ENCODE measurements at regions not wholly inside any gene's neighbourhood (a gene's known extent, or its start where the extent isn't known, plus 50 kb on each side); places are given as distances from the start of the nearest gene placed in this dataset.
A peak's percentile ranks its signal among the peaks of the same experiment; 100 is the strongest.

- Histone ChIP-seq H3K4me3 (no peak overlapping the region), H3K27ac (replicated peaks) (peak overlapping the region; percentile 86), H3K36me3 (no peaks in the 10 kb centered on the region), H3K27me3 (ENCODE audit: low read depth) (no peaks in the 10 kb centered on the region), H3K4me1 (peaks cover 22% of the 10 kb centered on the region), H3K9me3 (replicated peaks) (peaks cover 13% of the 10 kb centered on the region)
- TF ChIP-seq, protein P1, sequence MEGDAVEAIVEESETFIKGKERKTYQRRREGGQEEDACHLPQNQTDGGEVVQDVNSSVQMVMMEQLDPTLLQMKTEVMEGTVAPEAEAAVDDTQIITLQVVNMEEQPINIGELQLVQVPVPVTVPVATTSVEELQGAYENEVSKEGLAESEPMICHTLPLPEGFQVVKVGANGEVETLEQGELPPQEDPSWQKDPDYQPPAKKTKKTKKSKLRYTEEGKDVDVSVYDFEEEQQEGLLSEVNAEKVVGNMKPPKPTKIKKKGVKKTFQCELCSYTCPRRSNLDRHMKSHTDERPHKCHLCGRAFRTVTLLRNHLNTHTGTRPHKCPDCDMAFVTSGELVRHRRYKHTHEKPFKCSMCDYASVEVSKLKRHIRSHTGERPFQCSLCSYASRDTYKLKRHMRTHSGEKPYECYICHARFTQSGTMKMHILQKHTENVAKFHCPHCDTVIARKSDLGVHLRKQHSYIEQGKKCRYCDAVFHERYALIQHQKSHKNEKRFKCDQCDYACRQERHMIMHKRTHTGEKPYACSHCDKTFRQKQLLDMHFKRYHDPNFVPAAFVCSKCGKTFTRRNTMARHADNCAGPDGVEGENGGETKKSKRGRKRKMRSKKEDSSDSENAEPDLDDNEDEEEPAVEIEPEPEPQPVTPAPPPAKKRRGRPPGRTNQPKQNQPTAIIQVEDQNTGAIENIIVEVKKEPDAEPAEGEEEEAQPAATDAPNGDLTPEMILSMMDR (IDR thresholded peaks at IDR 0.05; ENCODE audit: borderline replicate concordance), result no peak
- no peak for DNase-seq
- intact Hi-C loops (cut with micrococcal nuclease), result no loop called here
Measured at GRCh38 chr5:158430166-158430797, 571.3 kb upstream of the CLINT1 start.

- Histone ChIP-seq H3K27ac (replicated peaks) (peak overlapping the region; percentile 86), H3K4me1 (peaks cover 22% of the 10 kb centered on the region), H3K36me3 (no peaks in the 10 kb centered on the region), H3K4me3 (no peak overlapping the region), H3K27me3 (ENCODE audit: low read depth) (no peaks in the 10 kb centered on the region), H3K9me3 (replicated peaks) (peaks cover 13% of the 10 kb centered on the region)
- intact Hi-C loops (cut with micrococcal nuclease), result no loop called here
- DNase-seq, result no peak
- TF ChIP-seq, protein P1 (IDR thresholded peaks at IDR 0.05; ENCODE audit: borderline replicate concordance), result no peak
Measured at GRCh38 chr5:158429564-158429963, 570.6 kb upstream of the CLINT1 start.

- TF ChIP-seq, protein P1 (IDR thresholded peaks at IDR 0.05; ENCODE audit: borderline replicate concordance), result no peak
- H3K27ac ChIP-seq (replicated peaks), result peak overlapping the region; percentile 89
- no peak overlapping the region for H3K4me3 ChIP-seq
- no peaks in the 10 kb centered on the region for H3K36me3 ChIP-seq
- peaks cover 33% of the 10 kb centered on the region for H3K4me1 ChIP-seq
- no peak for DNase-seq
- H3K9me3 ChIP-seq (replicated peaks), result no peaks in the 10 kb centered on the region
- intact Hi-C loops (cut with micrococcal nuclease), result no loop called here
- no peaks in the 10 kb centered on the region for H3K27me3 ChIP-seq (ENCODE audit: low read depth)
Measured at GRCh38 chr5:158423623-158424200, 564.8 kb upstream of the CLINT1 start.

DNA sequence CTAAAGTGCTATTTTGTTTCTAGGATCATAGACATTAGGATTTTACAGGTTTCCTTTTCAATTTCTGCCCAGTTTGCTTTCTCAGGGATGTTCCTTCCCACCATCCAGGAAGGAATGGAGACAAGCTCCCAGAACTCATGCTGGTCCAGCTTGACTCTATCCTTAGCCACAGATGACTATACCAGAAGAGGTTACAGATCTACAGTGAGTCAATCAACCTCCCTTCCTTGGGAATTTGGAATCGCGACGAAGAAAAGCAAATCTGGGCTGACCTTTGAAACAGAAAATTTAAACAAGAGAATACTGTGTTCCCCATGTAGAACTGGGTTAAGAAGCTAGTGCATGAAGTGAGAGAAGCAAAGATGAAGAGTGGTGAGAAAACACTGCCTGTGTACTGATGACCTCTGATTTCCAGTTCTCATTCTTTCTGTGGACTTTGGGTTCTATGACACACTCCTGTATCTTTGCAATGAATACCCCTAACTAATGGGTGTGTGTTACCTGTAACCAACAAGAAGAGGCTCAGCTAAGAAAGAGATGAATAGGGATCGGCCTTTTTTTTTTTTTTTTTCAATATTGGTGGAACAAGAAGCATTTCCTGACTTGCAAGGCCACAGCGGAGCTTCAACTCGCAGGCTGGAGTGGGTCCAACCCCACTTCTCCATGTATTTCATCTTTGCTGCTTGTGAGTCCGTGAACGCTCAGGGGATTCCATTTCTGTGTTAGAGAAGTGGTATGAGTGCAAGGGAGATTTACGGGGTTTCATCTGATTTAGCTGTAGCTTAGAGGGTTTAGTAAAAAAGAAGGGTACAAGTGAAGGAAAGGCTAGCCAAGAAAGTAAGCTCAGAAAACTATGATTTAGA is 563.9 kb upstream of the CLINT1 start:
- Histone ChIP-seq H3K4me3 (no peak overlapping the region), H3K27me3 (ENCODE audit: low read depth) (no peaks in the 10 kb centered on the region), H3K9me3 (replicated peaks) (no peaks in the 10 kb centered on the region), H3K4me1 (peaks cover 33% of the 10 kb centered on the region), H3K27ac (replicated peaks) (peak overlapping the region; percentile 89), H3K36me3 (no peaks in the 10 kb centered on the region)
- TF ChIP-seq, protein P1 (IDR thresholded peaks at IDR 0.05; ENCODE audit: borderline replicate concordance), result no peak
- intact Hi-C loops (cut with micrococcal nuclease), result no loop called here
- peak; percentile 52 for DNase-seq

DNA sequence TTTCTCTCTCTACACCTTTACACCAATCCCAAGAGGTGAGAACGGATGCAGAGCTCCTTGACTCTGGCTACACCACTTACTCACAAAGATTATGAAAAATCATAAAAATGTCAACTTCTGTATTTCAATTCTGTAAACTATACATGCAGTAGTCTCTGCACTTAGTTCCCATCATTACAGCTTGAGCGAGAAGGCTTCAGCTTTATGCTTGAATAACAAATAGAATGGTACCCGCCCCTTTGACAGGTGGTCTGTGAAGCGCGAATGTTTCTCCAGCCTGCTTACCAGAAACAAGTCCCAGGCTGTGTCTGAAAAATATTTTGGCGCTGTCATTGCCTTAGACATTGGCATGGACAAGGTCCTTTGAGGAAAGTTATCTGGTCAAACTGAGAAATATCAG is 562.4 kb upstream of the CLINT1 start:
- no peaks in the 10 kb centered on the region for H3K27me3 ChIP-seq (ENCODE audit: low read depth)
- peaks cover 33% of the 10 kb centered on the region for H3K4me1 ChIP-seq
- intact Hi-C loops (cut with micrococcal nuclease), result no loop called here
- no peaks in the 10 kb centered on the region for H3K9me3 ChIP-seq (replicated peaks)
- no peaks in the 10 kb centered on the region for H3K36me3 ChIP-seq
- peak overlapping the region; percentile 89 for H3K27ac ChIP-seq (replicated peaks)
- H3K4me3 ChIP-seq, result no peak overlapping the region
- no peak for DNase-seq
- TF ChIP-seq, protein P1 (IDR thresholded peaks at IDR 0.05; ENCODE audit: borderline replicate concordance), result no peak

Data from left ventricle myocardium inferior (tissue), 1 donor.